Keratinocyte (primary cell): ENCODE measurements at regions not wholly inside any gene's neighbourhood (a gene's known extent, or its start where the extent isn't known, plus 50 kb on each side); places are given as distances from the start of the nearest gene placed in this dataset.

ENCODE experiments used
- CTCF ChIP-seq, 3 experiments: IDR thresholded peaks in 1 of 3; conservative IDR thresholded peaks in 1 of 3; optimal IDR thresholded peaks in 1 of 3; 2 replicates in 2 of 3; 3 replicates in 1 of 3; pipeline versions ENCODE3 to v1.5.1; 2011; ENCODE audit warnings: low read length in 3 of 3, mild to moderate bottlenecking in 3 of 3, moderate library complexity in 2 of 3, control low read depth in 1 of 3, inconsistent platforms in 1 of 3; ENCODE audit not compliant: insufficient read depth in 2 of 3; ENCODE audit errors: extremely low read depth in 1 of 3
- EZH2 ChIP-seq: IDR thresholded peaks from one replicate; pipeline ENCODE4 v1.6.1; 2012; ENCODE audit warnings: inconsistent platforms, mild to moderate bottlenecking, low read length, moderate library complexity

GRCh38 chr7:42768045-42768444, 143.8 kb downstream of the C7orf25 start:
- TF ChIP-seq CTCF (optimal IDR thresholded peaks at IDR 0.05 in 1 of 3, IDR thresholded peaks at IDR 0.05 in 1 of 3, conservative IDR thresholded peaks at IDR 0.05 in 1 of 3; ENCODE audit: extremely low read depth in 1 of 3, insufficient read depth in 2 of 3, low read length in 3 of 3) (peak in 2 of 3 experiments; percentile 8 to 14), EZH2 (no peak)
